Gastrocnemius medialis (tissue), 4 donors: ENCODE measurements at regions not wholly inside any gene's neighbourhood (a gene's known extent, or its start where the extent isn't known, plus 50 kb on each side); places are given as distances from the start of the nearest gene placed in this dataset.

Experiments used
- ATAC-seq, 2 donors: fragments of 150-250 bp; one replicate each; pipeline ENCODE4 v1.9.1; 2016
- DNase-seq, 2 donors: peaks; one replicate each; pipeline ENCODE4 v3.0.0-alpha.2; 2019
- H3K27ac ChIP-seq, 4 donors: fragments of 200-600 bp; sonication (generic); 1 replicate in 1 of 4; 2 replicates in 3 of 4; pipeline ENCODE4 v1.5.1; 2016 to 2018; ENCODE audit warnings: mild to moderate bottlenecking in 2 of 4, moderate library complexity in 1 of 4
- H3K27me3 ChIP-seq, 3 donors: fragments of 200-600 bp; sonication (generic) in 2 of 3; 1 replicate in 1 of 3; 2 replicates in 2 of 3; pipeline versions ENCODE4 v1.5.1 to v1.6.0; 2016 to 2019; ENCODE audit warnings: mild to moderate bottlenecking in 1 of 3, moderate library complexity in 1 of 3
- H3K36me3 ChIP-seq, 2 donors: fragments of 200-600 bp; sonication (generic) in 1 of 2; one replicate each; pipeline ENCODE4 v1.5.1; 2017 to 2018
- H3K4me1 ChIP-seq, 2 donors: fragments of 200-600 bp; sonication (generic) in 1 of 2; one replicate each; pipeline ENCODE4 v1.5.1; 2016 to 2017; ENCODE audit warnings: mild to moderate bottlenecking in 2 of 2
- H3K4me3 ChIP-seq, 4 donors: fragments of 200-600 bp; sonication (generic) in 3 of 4; 1 replicate in 1 of 4; 2 replicates in 3 of 4; pipeline ENCODE4 v1.5.1; 2016 to 2019; ENCODE audit warnings: mild to moderate bottlenecking in 2 of 4
- H3K9me3 ChIP-seq, 3 donors: fragments of 200-600 bp; sonication (generic) in 2 of 3; 1 replicate in 1 of 3; 2 replicates in 2 of 3; pipeline ENCODE4 v1.5.1; 2016 to 2019
- CTCF ChIP-seq, 5 experiments: fragments of 450-650 bp in 3 of 5; fragments of 200-600 bp in 2 of 5; sonication (generic) in 2 of 5; IDR thresholded peaks in 4 of 5; conservative IDR thresholded peaks in 1 of 5; 1 replicate in 4 of 5; 2 replicates in 1 of 5; pipeline ENCODE4 v1.5.1; 2016 to 2019; ENCODE audit warnings: antibody characterized with exemption in 5 of 5, mild to moderate bottlenecking in 3 of 5, moderate library complexity in 3 of 5
- POLR2A ChIP-seq, 2 donors: fragments of 450-650 bp; IDR thresholded peaks; one replicate each; pipeline ENCODE4 v1.6.1; 2017; ENCODE audit warnings: antibody characterized with exemption in 2 of 2, mild to moderate bottlenecking in 2 of 2, moderate library complexity in 2 of 2
- in situ Hi-C, 4 donors: fragments of 200-750 bp; cut with MboI; loops; one replicate each; pipeline versions ENCODE4 v1.15.0 to v1.8.0; 2017; ENCODE audit warnings: low sequenced_read_pairs in 4 of 4
- intact Hi-C: fragments of 100-400 bp; cut with DNase I; formaldehyde crosslinking; loops from one replicate; pipeline ENCODE4 v1.15.1; 2023; ENCODE audit warnings: low total_unique reads

- Histone ChIP-seq H3K36me3 (no peaks in the 10 kb centered on the region), H3K4me1 (no peaks in the 10 kb centered on the region), H3K27ac (no peak overlapping the region), H3K4me3 (no peak overlapping the region), H3K9me3 (no peaks in the 10 kb centered on the region), H3K27me3 (no peaks in the 10 kb centered on the region)
- DNase-seq (no peak), ATAC-seq (no peak)
- in situ Hi-C loops (no loop called here), intact Hi-C loops (no loop called here)
- TF ChIP-seq POLR2A (IDR thresholded peaks at IDR 0.05): no peak
- TF ChIP-seq CTCF (IDR thresholded peaks at IDR 0.05 in 4 of 5, conservative IDR thresholded peaks at IDR 0.05 in 1 of 5): no peak
Observed at GRCh38 chr2:103219398-103219797, 457.6 kb downstream of the TMEM182 start.

GRCh38 chr2:103222969-103223368, 461.1 kb downstream of the TMEM182 start:
- Histone ChIP-seq H3K4me1 (no peaks in the 10 kb centered on the region), H3K4me3 (no peak overlapping the region), H3K27me3 (no peaks in the 10 kb centered on the region), H3K27ac (no peak overlapping the region), H3K36me3 (no peaks in the 10 kb centered on the region), H3K9me3 (no peaks in the 10 kb centered on the region)
- no peak for DNase-seq
- intact Hi-C loops (no loop called here), in situ Hi-C loops (no loop called here)
- TF ChIP-seq POLR2A (IDR thresholded peaks at IDR 0.05): no peak
- TF ChIP-seq CTCF (IDR thresholded peaks at IDR 0.05 in 4 of 5, conservative IDR thresholded peaks at IDR 0.05 in 1 of 5): no peak
- no peak for ATAC-seq

GRCh38 chr2:103230796-103231195, 469.0 kb downstream of the TMEM182 start:
- Histone ChIP-seq H3K27me3 (no peaks in the 10 kb centered on the region), H3K4me1 (no peaks in the 10 kb centered on the region), H3K4me3 (no peak overlapping the region), H3K9me3 (no peaks in the 10 kb centered on the region), H3K36me3 (no peaks in the 10 kb centered on the region), H3K27ac (no peak overlapping the region)
- in situ Hi-C loops (no loop called here), intact Hi-C loops (no loop called here)
- ATAC-seq (no peak), DNase-seq (no peak)
- TF ChIP-seq CTCF (IDR thresholded peaks at IDR 0.05 in 4 of 5, conservative IDR thresholded peaks at IDR 0.05 in 1 of 5) (no peak), POLR2A (IDR thresholded peaks at IDR 0.05) (no peak)

GRCh38 chr2:103232865-103233264, 471.0 kb downstream of the TMEM182 start:
- intact Hi-C loops: no loop called here
- no peak overlapping the region for H3K27ac ChIP-seq
- TF ChIP-seq CTCF (IDR thresholded peaks at IDR 0.05 in 4 of 5, conservative IDR thresholded peaks at IDR 0.05 in 1 of 5) (no peak), POLR2A (IDR thresholded peaks at IDR 0.05) (no peak)
- no peaks in the 10 kb centered on the region for H3K36me3 ChIP-seq
- H3K27me3 ChIP-seq: no peaks in the 10 kb centered on the region
- ATAC-seq (no peak), DNase-seq (no peak)
- no peak overlapping the region for H3K4me3 ChIP-seq
- in situ Hi-C loops: no loop called here
- H3K9me3 ChIP-seq: no peaks in the 10 kb centered on the region
- H3K4me1 ChIP-seq: no peaks in the 10 kb centered on the region

GRCh38 chr2:103233691-103234090, 471.9 kb downstream of the TMEM182 start:
- no peaks in the 10 kb centered on the region for H3K4me1 ChIP-seq
- no peaks in the 10 kb centered on the region for H3K27me3 ChIP-seq
- no peak overlapping the region for H3K4me3 ChIP-seq
- ATAC-seq (no peak), DNase-seq (no peak)
- no peaks in the 10 kb centered on the region for H3K9me3 ChIP-seq
- intact Hi-C loops: no loop called here
- in situ Hi-C loops: no loop called here
- no peak for TF ChIP-seq CTCF (IDR thresholded peaks at IDR 0.05 in 4 of 5, conservative IDR thresholded peaks at IDR 0.05 in 1 of 5)
- H3K27ac ChIP-seq: no peak overlapping the region
- H3K36me3 ChIP-seq: no peaks in the 10 kb centered on the region
